OCI-LY1 (cell line): ENCODE measurements at regions not wholly inside any gene's neighbourhood (a gene's known extent, or its start where the extent isn't known, plus 50 kb on each side); places are given as distances from the start of the nearest gene placed in this dataset.
"Not testable (repeated sequence)": the region's sequence is repeated elsewhere in the genome, so short reads cannot be mapped to it uniquely, and the experiment has no call there.

ENCODE experiments used
- H2AFZ ChIP-seq: fragments of 200-600 bp; sonication (generic), shearing (Covaris generic); 2 replicates; pipeline ENCODE4 v1.6.0; 2014; ENCODE audit warnings: antibody characterized with exemption, mild to moderate bottlenecking, low read length
- H3F3A ChIP-seq: fragments of 200-600 bp; sonication (generic), shearing (Covaris generic); 2 replicates; pipeline ENCODE4 v1.6.0; 2014; ENCODE audit warnings: mild to moderate bottlenecking, antibody characterized with exemption, low read length, moderate library complexity; ENCODE audit not compliant: insufficient read depth
- H3K27ac ChIP-seq: fragments of 200-600 bp; sonication (generic); 2 replicates; pipeline ENCODE4 v1.5.1; 2014; ENCODE audit warnings: low read length, mixed run types, mild to moderate bottlenecking, low read depth; ENCODE audit not compliant: poor library complexity, severe bottlenecking
- H3K27me3 ChIP-seq: fragments of 200-600 bp; sonication (generic); 2 replicates; pipeline ENCODE4 v1.6.0; 2014; ENCODE audit warnings: antibody characterized with exemption, mild to moderate bottlenecking, low read length, moderate library complexity; ENCODE audit not compliant: insufficient read depth
- H3K36me3 ChIP-seq: fragments of 200-600 bp; sonication (generic); 2 replicates; pipeline ENCODE4 v1.6.1; 2014; ENCODE audit warnings: mild to moderate bottlenecking, antibody characterized with exemption, low read length, moderate library complexity, mixed read lengths; ENCODE audit not compliant: insufficient read depth
- H3K4me1 ChIP-seq: fragments of 200-600 bp; sonication (generic); 2 replicates; pipeline ENCODE4 v1.5.1; 2014; ENCODE audit warnings: mild to moderate bottlenecking, low read length, moderate library complexity; ENCODE audit not compliant: insufficient read depth, severe bottlenecking
- H3K4me2 ChIP-seq: fragments of 200-600 bp; sonication (generic), shearing (Covaris generic); 2 replicates; pipeline ENCODE4 v1.6.1; 2014; ENCODE audit warnings: low read length
- H3K4me3 ChIP-seq: fragments of 200-600 bp; sonication (generic); 2 replicates; pipeline ENCODE4 v1.5.1; 2014; ENCODE audit warnings: low read length, low read depth, mild to moderate bottlenecking, mixed read lengths; ENCODE audit not compliant: poor library complexity, severe bottlenecking
- H3K79me2 ChIP-seq: fragments of 200-600 bp; shearing (Covaris generic); 2 replicates; pipeline ENCODE4 v1.6.1; 2016; ENCODE audit warnings: mixed run types, low read length, mixed read lengths; ENCODE audit not compliant: insufficient read depth
- H3K9ac ChIP-seq: fragments of 200-600 bp; sonication (generic), shearing (Covaris generic); 2 replicates; pipeline ENCODE4 v1.6.1; 2014; ENCODE audit warnings: mild to moderate bottlenecking, low read length, mixed read lengths
- H3K9me2 ChIP-seq: fragments of 200-600 bp; sonication (generic), shearing (Covaris generic); 2 replicates; pipeline ENCODE4 v1.6.1; 2014; ENCODE audit warnings: low read depth, mild to moderate bottlenecking, low read length, mixed read lengths
- H3K9me3 ChIP-seq: fragments of 200-600 bp; shearing (Covaris generic); 2 replicates; pipeline ENCODE4 v1.6.1; 2014; ENCODE audit warnings: low read length, mixed read lengths
- H4K20me1 ChIP-seq: fragments of 200-600 bp; sonication (generic), shearing (Covaris generic); 2 replicates; pipeline ENCODE4 v1.6.0; 2016; ENCODE audit warnings: mild to moderate bottlenecking, low read length; ENCODE audit not compliant: insufficient read depth
- CTCF ChIP-seq: fragments of 200-600 bp; sonication (generic), shearing (Covaris generic); IDR thresholded peaks from 2 replicates; pipeline ENCODE4 v1.5.1; 2017; ENCODE audit warnings: mild to moderate bottlenecking, antibody characterized with exemption, low read length, moderate library complexity, mixed read lengths
- EZH2 ChIP-seq: fragments of 200-600 bp; sonication (generic), shearing (Covaris generic); IDR thresholded peaks from 2 replicates; pipeline ENCODE4 v1.8.0; 2017; ENCODE audit warnings: borderline replicate concordance, mixed run types, mild to moderate bottlenecking, antibody characterized with exemption, low read length, moderate library complexity, mixed read lengths

DNA sequence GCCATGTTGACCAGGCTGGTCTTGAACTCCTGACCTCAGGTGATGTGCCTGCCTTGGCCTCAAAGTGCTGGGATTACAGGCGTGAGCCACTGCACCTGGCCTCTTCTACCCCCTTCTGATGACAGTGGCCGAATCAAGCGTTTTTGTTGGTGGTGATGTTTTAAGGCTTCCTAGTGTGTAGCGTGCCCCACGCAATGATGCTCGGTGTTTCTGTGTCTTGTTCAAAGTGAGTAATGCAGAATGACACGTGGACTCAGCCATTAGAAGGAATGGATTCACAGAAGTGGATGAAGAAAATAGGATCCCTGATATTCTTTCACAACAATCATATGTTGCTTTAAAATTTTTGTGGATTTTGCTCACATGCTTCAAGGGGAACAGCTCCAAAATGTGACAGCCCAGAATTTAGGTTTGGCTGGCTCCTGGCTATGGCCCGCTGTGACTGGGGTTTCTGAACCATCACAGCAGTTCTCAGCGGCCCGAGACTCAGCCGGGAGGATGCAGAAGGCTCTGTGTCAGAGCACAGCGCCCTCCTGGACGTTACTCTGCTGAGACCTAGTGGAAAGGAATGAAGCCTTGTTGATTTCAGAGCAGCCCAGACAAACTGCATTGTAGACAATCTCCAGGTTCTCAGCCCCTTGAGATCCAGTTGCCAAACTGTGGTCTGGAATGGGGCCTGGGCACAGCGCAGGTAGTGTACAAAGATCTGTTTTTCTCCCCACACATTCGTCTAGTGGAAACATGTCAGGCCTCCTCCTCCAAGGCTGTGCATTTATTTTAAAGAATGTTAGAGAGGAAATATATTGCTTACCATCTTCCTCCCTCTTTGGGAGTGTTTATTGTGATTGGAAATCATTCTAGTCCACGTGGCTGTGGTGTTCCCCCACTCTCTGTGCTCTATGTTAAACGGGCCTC, 57.6 kb upstream of the TIAM2 start:
- H4K20me1 ChIP-seq, result no peaks in the 10 kb centered on the region
- H3K4me2 ChIP-seq, result no peak overlapping the region
- no peak overlapping the region for H3K27ac ChIP-seq
- TF ChIP-seq EZH2 (no peak), CTCF (peak; percentile 17; the same call in 1 of the 2 replicates)
- H3F3A ChIP-seq, result no peaks in the 10 kb centered on the region
- no peaks in the 10 kb centered on the region for H3K36me3 ChIP-seq
- no peak overlapping the region for H3K9ac ChIP-seq
- no peaks in the 10 kb centered on the region for H3K9me3 ChIP-seq
- no peak overlapping the region for H2AFZ ChIP-seq
- no peaks in the 10 kb centered on the region for H3K9me2 ChIP-seq
- H3K79me2 ChIP-seq, result no peaks in the 10 kb centered on the region
- no peaks in the 10 kb centered on the region for H3K27me3 ChIP-seq
- peaks cover under 1% of the 10 kb centered on the region for H3K4me1 ChIP-seq
- H3K4me3 ChIP-seq, result no peak overlapping the region

GRCh38 chr6:154938221-154938580, 56.9 kb upstream of the TIAM2 start:
- H4K20me1 ChIP-seq, result no peaks in the 10 kb centered on the region
- H3K27me3 ChIP-seq, result no peaks in the 10 kb centered on the region
- H3K9ac ChIP-seq, result no peak overlapping the region
- TF ChIP-seq CTCF (no peak), EZH2 (no peak)
- no peaks in the 10 kb centered on the region for H3K9me2 ChIP-seq
- no peaks in the 10 kb centered on the region for H3K4me1 ChIP-seq
- H3K36me3 ChIP-seq, result no peaks in the 10 kb centered on the region
- H3K4me3 ChIP-seq, result no peak overlapping the region
- H3K9me3 ChIP-seq, result no peaks in the 10 kb centered on the region
- H3K79me2 ChIP-seq, result no peaks in the 10 kb centered on the region
- no peak overlapping the region for H2AFZ ChIP-seq
- H3K4me2 ChIP-seq, result no peak overlapping the region
- no peaks in the 10 kb centered on the region for H3F3A ChIP-seq
- H3K27ac ChIP-seq, result no peak overlapping the region

GRCh38 chr6:154938727-154939285, 56.3 kb upstream of the TIAM2 start:
- not testable (repeated sequence) for H3K4me1 ChIP-seq, H3F3A ChIP-seq, H3K27ac ChIP-seq, H3K4me3 ChIP-seq, H2AFZ ChIP-seq, H3K9me2 ChIP-seq, H3K36me3 ChIP-seq, H3K79me2 ChIP-seq, H4K20me1 ChIP-seq, H3K27me3 ChIP-seq, H3K9me3 ChIP-seq, H3K4me2 ChIP-seq, H3K9ac ChIP-seq
